Esophagus muscularis mucosa (tissue), 3 donors: ENCODE measurements at regions not wholly inside any gene's neighbourhood (a gene's known extent, or its start where the extent isn't known, plus 50 kb on each side); places are given as distances from the start of the nearest gene placed in this dataset.

Experiments used
- CTCF ChIP-seq, 3 experiments: fragments of 200-600 bp in 2 of 3; fragments of 450-650 bp in 1 of 3; sonication (generic) in 2 of 3; IDR thresholded peaks; one replicate each; pipeline ENCODE4 v1.5.1; 2017 to 2019; ENCODE audit warnings: antibody characterized with exemption in 3 of 3, mild to moderate bottlenecking in 2 of 3, moderate library complexity in 1 of 3
- POLR2AphosphoS5 ChIP-seq, 2 donors: sonication (generic); formaldehyde crosslinking; IDR thresholded peaks; one replicate each; pipeline ENCODE4 v1.6.1; 2017; ENCODE audit warnings: antibody characterized with exemption in 2 of 2

GRCh38 chr17:33716957-33717356, 423.9 kb upstream of the ASIC2 start:
- no peak for TF ChIP-seq CTCF (IDR thresholded peaks at IDR 0.05)
- TF ChIP-seq POLR2AphosphoS5 (IDR thresholded peaks at IDR 0.05), result no peak
